Ishikawa (cell line): ENCODE measurements at regions not wholly inside any gene's neighbourhood (a gene's known extent, or its start where the extent isn't known, plus 50 kb on each side); places are given as distances from the start of the nearest gene placed in this dataset.

Source experiments
- CEBPB ChIP-seq: IDR thresholded peaks from 2 replicates; pipeline ENCODE4 v1.6.1; 2012
- CREB1 ChIP-seq: IDR thresholded peaks from 2 replicates; pipeline ENCODE4 v1.6.1; 2012; ENCODE audit warnings: low read depth
- EGR1 ChIP-seq: IDR thresholded peaks from 2 replicates; pipeline ENCODE4 v1.6.1; 2012
- EP300 ChIP-seq: IDR thresholded peaks from 2 replicates; pipeline ENCODE4 v1.6.1; 2012; ENCODE audit warnings: borderline replicate concordance
- FOXM1 ChIP-seq: IDR thresholded peaks from 2 replicates; pipeline ENCODE4 v1.6.1; 2012; ENCODE audit warnings: low read depth, borderline replicate concordance
- NFIC ChIP-seq: IDR thresholded peaks from 2 replicates; pipeline ENCODE4 v1.6.1; 2012
- RAD21 ChIP-seq: IDR thresholded peaks from 2 replicates; pipeline ENCODE4 v1.6.1; 2012; ENCODE audit warnings: low read depth
- TAF1 ChIP-seq: IDR thresholded peaks from 2 replicates; pipeline ENCODE4 v1.6.1; 2012; ENCODE audit warnings: low read depth, mild to moderate bottlenecking
- TCF12 ChIP-seq: IDR thresholded peaks from 2 replicates; pipeline ENCODE4 v1.6.1; 2012; ENCODE audit warnings: low read depth
- TEAD4 ChIP-seq: IDR thresholded peaks from 2 replicates; pipeline ENCODE4 v1.6.1; 2012
- YY1 ChIP-seq: IDR thresholded peaks from 2 replicates; pipeline ENCODE4 v1.6.1; 2012; ENCODE audit warnings: low read depth
- ZBTB7A ChIP-seq: IDR thresholded peaks from 2 replicates; pipeline ENCODE4 v1.6.1; 2012; ENCODE audit warnings: low read depth
- TF ChIP-seq, protein P1 (sequence below): IDR thresholded peaks from 2 replicates; pipeline ENCODE4 v1.6.1; 2012
- TF ChIP-seq, protein P2 (sequence below): IDR thresholded peaks from 2 replicates; pipeline ENCODE4 v1.6.1; 2012; ENCODE audit warnings: low read depth, mild to moderate bottlenecking
- TF ChIP-seq, protein P3 (sequence below): IDR thresholded peaks from 2 replicates; pipeline ENCODE4 v1.6.1; 2012

DNA sequence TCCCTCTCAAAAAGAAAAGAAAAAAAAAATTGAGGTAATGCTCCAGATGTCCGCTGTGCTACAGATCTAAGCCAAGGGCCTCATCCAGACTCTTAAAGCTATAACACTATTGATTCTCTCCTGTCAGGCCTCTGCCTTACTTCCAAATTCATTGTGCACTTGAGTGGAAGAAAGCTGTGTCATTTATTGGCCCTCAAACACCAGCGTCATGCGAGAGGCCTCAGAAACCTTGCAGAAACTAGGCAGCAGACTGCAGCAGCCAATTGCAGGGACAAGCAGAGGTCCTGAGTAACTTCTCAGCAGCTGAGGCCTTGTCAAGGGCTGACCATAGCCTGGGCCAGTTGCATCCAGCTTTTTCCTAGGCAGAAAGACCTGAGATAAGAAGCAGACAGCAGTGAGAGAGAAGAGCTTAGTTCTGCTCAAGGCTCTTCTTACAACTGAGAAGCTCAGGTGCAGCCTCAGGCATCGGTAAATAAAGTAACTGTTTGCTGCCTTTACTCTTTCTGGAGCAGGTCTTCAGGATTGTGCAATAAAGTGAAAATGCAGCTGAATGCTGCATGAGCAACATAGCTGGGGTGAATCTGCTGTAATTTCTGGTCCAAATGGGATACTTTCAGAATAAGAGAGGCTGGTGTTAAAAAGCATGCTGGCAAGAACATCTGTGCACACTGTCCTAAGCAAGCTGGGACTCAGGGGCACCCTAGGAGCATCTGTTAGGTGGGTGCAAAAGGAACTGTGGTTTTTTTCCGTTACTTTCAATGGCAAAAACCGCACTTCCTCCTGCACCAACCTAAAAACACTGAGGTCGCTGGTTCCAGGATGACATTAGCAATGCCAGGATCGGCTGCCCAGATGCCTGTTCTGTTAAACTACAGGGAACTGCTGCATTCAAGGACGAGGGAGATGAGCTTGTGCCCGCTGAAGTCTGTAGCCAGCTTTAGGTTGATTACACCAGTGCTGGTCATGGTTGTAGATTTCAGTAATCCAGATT lies 181.8 kb upstream of the PFKP start:
- TF ChIP-seq YY1 (no peak), FOXM1 (no peak), CEBPB (no peak), TEAD4 (no peak), NFIC (no peak), RAD21 (no peak), CREB1 (no peak), EGR1 (no peak), EP300 (no peak)
- TF ChIP-seq, protein P1, sequence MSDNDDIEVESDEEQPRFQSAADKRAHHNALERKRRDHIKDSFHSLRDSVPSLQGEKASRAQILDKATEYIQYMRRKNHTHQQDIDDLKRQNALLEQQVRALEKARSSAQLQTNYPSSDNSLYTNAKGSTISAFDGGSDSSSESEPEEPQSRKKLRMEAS, result no peak
- TF ChIP-seq, protein P2, sequence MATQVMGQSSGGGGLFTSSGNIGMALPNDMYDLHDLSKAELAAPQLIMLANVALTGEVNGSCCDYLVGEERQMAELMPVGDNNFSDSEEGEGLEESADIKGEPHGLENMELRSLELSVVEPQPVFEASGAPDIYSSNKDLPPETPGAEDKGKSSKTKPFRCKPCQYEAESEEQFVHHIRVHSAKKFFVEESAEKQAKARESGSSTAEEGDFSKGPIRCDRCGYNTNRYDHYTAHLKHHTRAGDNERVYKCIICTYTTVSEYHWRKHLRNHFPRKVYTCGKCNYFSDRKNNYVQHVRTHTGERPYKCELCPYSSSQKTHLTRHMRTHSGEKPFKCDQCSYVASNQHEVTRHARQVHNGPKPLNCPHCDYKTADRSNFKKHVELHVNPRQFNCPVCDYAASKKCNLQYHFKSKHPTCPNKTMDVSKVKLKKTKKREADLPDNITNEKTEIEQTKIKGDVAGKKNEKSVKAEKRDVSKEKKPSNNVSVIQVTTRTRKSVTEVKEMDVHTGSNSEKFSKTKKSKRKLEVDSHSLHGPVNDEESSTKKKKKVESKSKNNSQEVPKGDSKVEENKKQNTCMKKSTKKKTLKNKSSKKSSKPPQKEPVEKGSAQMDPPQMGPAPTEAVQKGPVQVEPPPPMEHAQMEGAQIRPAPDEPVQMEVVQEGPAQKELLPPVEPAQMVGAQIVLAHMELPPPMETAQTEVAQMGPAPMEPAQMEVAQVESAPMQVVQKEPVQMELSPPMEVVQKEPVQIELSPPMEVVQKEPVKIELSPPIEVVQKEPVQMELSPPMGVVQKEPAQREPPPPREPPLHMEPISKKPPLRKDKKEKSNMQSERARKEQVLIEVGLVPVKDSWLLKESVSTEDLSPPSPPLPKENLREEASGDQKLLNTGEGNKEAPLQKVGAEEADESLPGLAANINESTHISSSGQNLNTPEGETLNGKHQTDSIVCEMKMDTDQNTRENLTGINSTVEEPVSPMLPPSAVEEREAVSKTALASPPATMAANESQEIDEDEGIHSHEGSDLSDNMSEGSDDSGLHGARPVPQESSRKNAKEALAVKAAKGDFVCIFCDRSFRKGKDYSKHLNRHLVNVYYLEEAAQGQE, result no peak
- TF ChIP-seq, protein P3, sequence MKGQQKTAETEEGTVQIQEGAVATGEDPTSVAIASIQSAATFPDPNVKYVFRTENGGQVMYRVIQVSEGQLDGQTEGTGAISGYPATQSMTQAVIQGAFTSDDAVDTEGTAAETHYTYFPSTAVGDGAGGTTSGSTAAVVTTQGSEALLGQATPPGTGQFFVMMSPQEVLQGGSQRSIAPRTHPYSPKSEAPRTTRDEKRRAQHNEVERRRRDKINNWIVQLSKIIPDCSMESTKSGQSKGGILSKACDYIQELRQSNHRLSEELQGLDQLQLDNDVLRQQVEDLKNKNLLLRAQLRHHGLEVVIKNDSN, result no peak

DNA sequence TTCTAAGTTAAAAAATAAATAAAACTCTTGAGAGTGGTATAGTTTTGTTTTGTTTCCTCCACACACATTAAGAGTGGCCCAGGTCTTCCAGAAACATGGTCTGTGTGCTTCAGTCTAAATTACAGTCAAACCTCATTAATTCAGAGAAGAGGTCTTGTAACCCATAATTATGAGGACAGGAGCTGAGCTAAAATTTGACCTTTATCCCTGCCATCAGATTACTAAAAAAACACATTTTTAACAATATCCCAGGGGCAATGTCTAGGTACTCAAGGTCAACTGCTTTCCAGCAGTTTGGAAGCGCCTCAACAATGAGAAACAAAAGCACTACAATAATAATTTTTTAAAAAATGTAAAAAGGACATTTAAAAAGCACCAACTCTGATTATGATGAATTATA lies 184.1 kb upstream of the PFKP start:
- TF ChIP-seq, protein P1, result no peak
- TF ChIP-seq EP300 (no peak), FOXM1 (no peak), CEBPB (no peak), NFIC (no peak)

DNA sequence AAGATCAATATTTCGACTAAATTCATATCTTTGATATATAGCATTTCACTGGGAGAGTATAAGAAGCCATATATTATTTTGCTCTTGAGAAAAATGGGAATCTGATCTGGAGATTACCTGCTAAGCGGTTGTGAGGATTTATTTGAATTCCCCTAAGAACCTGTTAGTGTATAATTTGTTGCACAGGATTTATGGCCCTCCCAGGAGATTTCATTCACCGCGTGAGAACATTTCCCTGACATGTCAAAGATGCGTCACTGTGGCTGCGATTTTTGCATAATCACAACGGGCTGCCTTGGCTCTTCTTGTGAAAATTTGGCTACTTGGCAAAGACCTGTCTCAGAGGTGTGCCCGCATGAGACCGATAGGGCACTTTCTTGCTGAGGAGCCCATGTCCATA lies 184.7 kb upstream of the PFKP start:
- TF ChIP-seq, protein P2, result no peak
- TF ChIP-seq ZBTB7A (no peak), CREB1 (no peak), TAF1 (no peak), EP300 (no peak), YY1 (no peak), FOXM1 (no peak), EGR1 (no peak), RAD21 (no peak), TEAD4 (no peak), NFIC (no peak), TCF12 (no peak), CEBPB (no peak)
- TF ChIP-seq, protein P1, result no peak
- TF ChIP-seq, protein P3, result no peak

DNA sequence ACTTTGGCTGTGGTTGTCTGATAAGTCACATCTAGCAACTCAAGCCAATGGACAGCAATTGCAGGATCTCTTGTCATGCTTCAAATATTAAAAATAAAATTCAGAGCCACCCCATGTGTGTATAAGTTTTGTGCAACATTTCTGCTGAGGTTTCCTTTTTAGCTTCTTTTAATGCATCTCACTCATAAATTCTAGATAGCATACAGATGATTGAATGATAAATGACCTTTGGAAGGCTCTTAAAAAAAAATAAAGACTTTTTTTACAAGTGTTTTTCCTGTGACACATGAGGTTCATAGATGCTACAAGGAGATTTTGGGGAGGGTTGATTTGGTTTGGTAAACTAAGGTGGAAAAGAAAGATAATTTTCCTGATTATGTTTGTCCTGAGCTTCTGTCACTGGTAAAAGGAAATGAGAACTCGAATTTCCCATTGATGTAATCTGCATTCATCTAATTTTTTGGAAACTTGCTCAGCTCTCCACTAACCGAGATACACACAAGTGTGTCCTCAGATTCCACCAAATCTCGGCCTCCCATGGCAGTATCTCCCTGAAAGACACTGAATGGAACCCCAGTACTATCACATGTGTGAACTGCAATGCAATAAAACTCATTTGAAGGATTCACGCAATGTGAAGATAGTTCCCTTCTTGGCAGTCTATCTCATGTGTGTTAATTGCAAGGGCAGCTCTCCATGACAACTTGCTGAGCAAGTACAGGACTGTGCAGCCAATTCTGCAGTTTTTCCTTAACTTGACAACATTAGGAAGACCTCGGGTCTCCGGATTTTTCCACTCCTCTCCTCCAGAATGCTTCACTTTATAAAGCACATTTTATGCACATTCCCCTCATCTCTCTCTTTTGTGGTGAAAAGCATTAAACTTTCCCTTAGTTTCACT lies 185.4 kb upstream of the PFKP start:
- TF ChIP-seq RAD21, result no peak
- TF ChIP-seq, protein P2, result no peak
- TF ChIP-seq EGR1, result no peak
- TF ChIP-seq TAF1, result no peak
- TF ChIP-seq CREB1, result no peak
- no peak for TF ChIP-seq FOXM1
- TF ChIP-seq, protein P1, result no peak
